Esophagus squamous epithelium (tissue), 4 donors: ENCODE measurements at regions not wholly inside any gene's neighbourhood (a gene's known extent, or its start where the extent isn't known, plus 50 kb on each side); places are given as distances from the start of the nearest gene placed in this dataset.

Experiments used
- CTCF ChIP-seq, 6 experiments: fragments of 450-650 bp in 4 of 6; fragments of 200-600 bp in 2 of 6; sonication (generic) in 2 of 6; IDR thresholded peaks; one replicate each; pipeline ENCODE4 v1.5.1; 2016 to 2019; ENCODE audit warnings: antibody characterized with exemption in 6 of 6, mild to moderate bottlenecking in 4 of 6, moderate library complexity in 4 of 6
- POLR2A ChIP-seq, 4 donors: fragments of 450-650 bp; IDR thresholded peaks; one replicate each; pipeline ENCODE4 v1.6.1; 2017; ENCODE audit warnings: antibody characterized with exemption in 4 of 4, mild to moderate bottlenecking in 4 of 4, moderate library complexity in 3 of 4

- TF ChIP-seq POLR2A (IDR thresholded peaks at IDR 0.05) = no peak
- no peak for TF ChIP-seq CTCF (IDR thresholded peaks at IDR 0.05)
These were observed 58.9 kb upstream of the THY1 start for GRCh38 chr11:119481667-119482400.
